Left ventricle myocardium inferior (tissue), 1 donor: ENCODE measurements at regions not wholly inside any gene's neighbourhood (a gene's known extent, or its start where the extent isn't known, plus 50 kb on each side); places are given as distances from the start of the nearest gene placed in this dataset.

Experiments used
- DNase-seq: peaks from one replicate; pipeline ENCODE4 v3.0.0-alpha.2; 2020
- H3K27ac ChIP-seq: fragments of 200-600 bp; replicated peaks from 2 replicates; pipeline ENCODE4 v1.8.0; 2021
- H3K27me3 ChIP-seq: fragments of 200-600 bp; 2 replicates; pipeline ENCODE4 v1.8.0; 2021; ENCODE audit warnings: low read depth
- H3K36me3 ChIP-seq: fragments of 200-600 bp; 2 replicates; pipeline ENCODE4 v1.8.0; 2021
- H3K4me1 ChIP-seq: fragments of 200-600 bp; 2 replicates; pipeline ENCODE4 v1.8.0; 2021
- H3K4me3 ChIP-seq: fragments of 200-600 bp; 2 replicates; pipeline ENCODE4 v1.8.0; 2021; ENCODE audit warnings: mild to moderate bottlenecking, moderate library complexity
- H3K9me3 ChIP-seq: fragments of 200-600 bp; replicated peaks from 2 replicates; pipeline ENCODE4 v1.8.0; 2021
- CTCF ChIP-seq: fragments of 200-600 bp; IDR thresholded peaks from 2 replicates; pipeline ENCODE4 v1.8.0; 2021; ENCODE audit warnings: antibody characterized with exemption, mild to moderate bottlenecking, borderline replicate concordance
- intact Hi-C: fragments of 100-400 bp; cut with micrococcal nuclease; formaldehyde crosslinking; loops from one replicate; pipeline ENCODE4 v1.11.0; 2022
- donor health status: DM: no; HTN: yes; CAD: no; lungs with severe emphysema.

GRCh38 chr6:170000071-170000843, 248.8 kb downstream of the ERMARD start:
- Histone ChIP-seq H3K36me3 (no peaks in the 10 kb centered on the region), H3K27me3 (no peaks in the 10 kb centered on the region), H3K4me3 (no peak overlapping the region), H3K27ac (no peak overlapping the region), H3K4me1 (no peaks in the 10 kb centered on the region), H3K9me3 (peaks cover 17% of the 10 kb centered on the region)
- intact Hi-C loops, result no loop called here
- DNase-seq, result no peak
- TF ChIP-seq CTCF, result no peak

- TF ChIP-seq CTCF, result no peak
Measured at GRCh38 chr6:169999367-169999766, 247.9 kb downstream of the ERMARD start.

DNA sequence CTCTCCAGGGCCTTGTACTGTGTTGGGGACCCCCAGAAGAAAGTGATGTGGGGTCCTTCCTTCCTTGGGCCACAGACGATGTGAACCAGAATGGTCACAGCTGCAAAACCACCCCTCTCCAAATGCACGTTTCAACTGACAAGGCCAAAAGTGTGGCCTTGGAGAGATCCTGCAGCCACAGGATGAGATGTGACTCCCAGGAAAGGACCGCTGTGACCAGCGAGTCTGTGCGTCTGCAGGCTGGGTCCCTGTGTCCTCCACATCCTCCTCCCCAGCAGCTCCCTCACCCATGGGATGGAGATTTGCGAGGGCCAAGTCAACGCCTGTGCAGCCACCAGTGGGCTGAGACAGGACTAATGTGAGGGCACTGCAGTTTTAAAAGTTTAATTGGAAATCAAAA, 247.0 kb downstream of the ERMARD start:
- Histone ChIP-seq H3K27me3 (no peaks in the 10 kb centered on the region), H3K9me3 (peaks cover 8% of the 10 kb centered on the region), H3K4me3 (no peak overlapping the region), H3K27ac (no peak overlapping the region), H3K36me3 (no peaks in the 10 kb centered on the region), H3K4me1 (no peaks in the 10 kb centered on the region)
- no peak for DNase-seq
- TF ChIP-seq CTCF, result no peak
- intact Hi-C loops, result no loop called here

More at GRCh38 chr6:169999367-169999766, 247.9 kb downstream of the ERMARD start:
- Histone ChIP-seq H3K9me3 (peaks cover 10% of the 10 kb centered on the region), H3K4me3 (no peak overlapping the region), H3K4me1 (no peaks in the 10 kb centered on the region), H3K27ac (no peak overlapping the region), H3K27me3 (no peaks in the 10 kb centered on the region), H3K36me3 (no peaks in the 10 kb centered on the region)
- intact Hi-C loops, result no loop called here
- DNase-seq, result no peak

- DNase-seq, result no peak
- intact Hi-C loops, result no loop called here
- H3K36me3 ChIP-seq, result no peaks in the 10 kb centered on the region
Measured at GRCh38 chr6:169997930-169998218, 246.5 kb downstream of the ERMARD start.

GRCh38 chr6:169997187-169997929, 245.9 kb downstream of the ERMARD start:
- no peak for TF ChIP-seq CTCF
- Histone ChIP-seq H3K9me3 (peaks cover 8% of the 10 kb centered on the region), H3K36me3 (no peaks in the 10 kb centered on the region), H3K27ac (no peak overlapping the region), H3K4me1 (peaks cover 7% of the 10 kb centered on the region), H3K27me3 (no peaks in the 10 kb centered on the region), H3K4me3 (no peak overlapping the region)
- intact Hi-C loops, result no loop called here
- no peak for DNase-seq

More at GRCh38 chr6:169997930-169998218, 246.5 kb downstream of the ERMARD start:
- Histone ChIP-seq H3K27ac (no peak overlapping the region), H3K9me3 (peaks cover 8% of the 10 kb centered on the region), H3K27me3 (no peaks in the 10 kb centered on the region), H3K4me1 (peaks cover 2% of the 10 kb centered on the region), H3K4me3 (no peak overlapping the region)
- TF ChIP-seq CTCF, result no peak
